Uterus (tissue), 3 donors: ENCODE measurements at regions not wholly inside any gene's neighbourhood (a gene's known extent, or its start where the extent isn't known, plus 50 kb on each side); places are given as distances from the start of the nearest gene placed in this dataset.
"Not testable (repeated sequence)": the region's sequence is repeated elsewhere in the genome, so short reads cannot be mapped to it uniquely, and the experiment has no call there.

Source experiments
- DNase-seq, 2 donors: peaks; one replicate each; pipeline ENCODE4 v3.0.0-alpha.2; 2019 to 2020
- H3K27ac ChIP-seq, 2 donors: fragments of 200-600 bp; sonication (generic); 1 replicate in 1 of 2; 2 replicates in 1 of 2; pipeline ENCODE4 v1.5.1; 2016 to 2018
- H3K27me3 ChIP-seq, 2 donors: fragments of 200-600 bp; sonication (generic); one replicate each; pipeline ENCODE4 v1.5.1; 2018 to 2019; ENCODE audit warnings: control low read depth in 1 of 2
- H3K36me3 ChIP-seq, 2 donors: fragments of 200-600 bp; sonication (generic); one replicate each; pipeline ENCODE4 v1.5.1; 2019; ENCODE audit warnings: control low read depth in 1 of 2
- H3K4me1 ChIP-seq, 2 donors: fragments of 200-600 bp; sonication (generic); one replicate each; pipeline ENCODE4 v1.5.1; 2018 to 2019; ENCODE audit warnings: control low read depth in 1 of 2
- H3K4me3 ChIP-seq, 2 donors: fragments of 200-600 bp; sonication (generic); 1 replicate in 1 of 2; 2 replicates in 1 of 2; pipeline ENCODE4 v1.5.1; 2018 to 2019; ENCODE audit warnings: mild to moderate bottlenecking in 1 of 2
- H3K9me3 ChIP-seq, 2 donors: fragments of 200-600 bp; sonication (generic); one replicate each; pipeline ENCODE4 v1.5.1; 2019; ENCODE audit warnings: control low read depth in 1 of 2
- POLR2A ChIP-seq, 2 donors: fragments of 450-650 bp; IDR thresholded peaks; one replicate each; pipeline ENCODE4 v1.6.1; 2016; ENCODE audit warnings: antibody characterized with exemption in 2 of 2, mild to moderate bottlenecking in 1 of 2, moderate library complexity in 1 of 2
- intact Hi-C: fragments of 100-400 bp; cut with DNase I; formaldehyde crosslinking; loops from one replicate; pipeline ENCODE4 v1.15.1; 2023; ENCODE audit warnings: low total_unique reads
- TF ChIP-seq, protein P1 (sequence below), 4 experiments: fragments of 200-600 bp in 2 of 4; fragments of 450-650 bp in 2 of 4; sonication (generic) in 2 of 4; IDR thresholded peaks; one replicate each; pipeline ENCODE4 v1.5.1; 2016 to 2019; ENCODE audit warnings: antibody characterized with exemption in 4 of 4, mild to moderate bottlenecking in 2 of 4, moderate library complexity in 1 of 4
- donor health status: DM: yes; HTN: yes; CAD: no.

DNA sequence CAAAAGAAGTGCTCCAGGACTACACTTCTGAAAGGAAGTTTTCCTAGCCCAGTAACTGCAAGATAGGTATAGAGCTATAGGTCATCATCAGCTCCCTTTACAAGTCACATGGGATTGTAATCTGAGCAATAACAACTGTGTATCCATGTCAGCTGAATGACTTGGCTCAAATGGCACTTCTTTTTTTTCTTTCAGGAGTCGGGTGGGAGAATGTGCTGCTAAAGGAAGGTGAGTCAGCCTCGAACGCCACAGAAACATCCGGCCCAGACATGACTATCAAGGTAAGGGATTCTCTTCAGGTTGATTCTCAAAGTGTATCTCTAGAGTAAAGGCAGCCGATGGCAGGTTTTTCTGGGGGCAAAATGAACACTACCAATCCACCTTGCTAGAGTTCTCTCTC, 192.2 kb downstream of the C9orf152 start:
- Histone ChIP-seq H3K9me3 (no peaks in the 10 kb centered on the region), H3K27ac (peak overlapping the region in 1 of 2 donors; percentile 30), H3K27me3 (no peaks in the 10 kb centered on the region), H3K36me3 (no peaks in the 10 kb centered on the region), H3K4me3 (no peak overlapping the region), H3K4me1 (no peaks in the 10 kb centered on the region)
- intact Hi-C loops = no loop called here
- DNase-seq = no peak
- TF ChIP-seq, protein P1, sequence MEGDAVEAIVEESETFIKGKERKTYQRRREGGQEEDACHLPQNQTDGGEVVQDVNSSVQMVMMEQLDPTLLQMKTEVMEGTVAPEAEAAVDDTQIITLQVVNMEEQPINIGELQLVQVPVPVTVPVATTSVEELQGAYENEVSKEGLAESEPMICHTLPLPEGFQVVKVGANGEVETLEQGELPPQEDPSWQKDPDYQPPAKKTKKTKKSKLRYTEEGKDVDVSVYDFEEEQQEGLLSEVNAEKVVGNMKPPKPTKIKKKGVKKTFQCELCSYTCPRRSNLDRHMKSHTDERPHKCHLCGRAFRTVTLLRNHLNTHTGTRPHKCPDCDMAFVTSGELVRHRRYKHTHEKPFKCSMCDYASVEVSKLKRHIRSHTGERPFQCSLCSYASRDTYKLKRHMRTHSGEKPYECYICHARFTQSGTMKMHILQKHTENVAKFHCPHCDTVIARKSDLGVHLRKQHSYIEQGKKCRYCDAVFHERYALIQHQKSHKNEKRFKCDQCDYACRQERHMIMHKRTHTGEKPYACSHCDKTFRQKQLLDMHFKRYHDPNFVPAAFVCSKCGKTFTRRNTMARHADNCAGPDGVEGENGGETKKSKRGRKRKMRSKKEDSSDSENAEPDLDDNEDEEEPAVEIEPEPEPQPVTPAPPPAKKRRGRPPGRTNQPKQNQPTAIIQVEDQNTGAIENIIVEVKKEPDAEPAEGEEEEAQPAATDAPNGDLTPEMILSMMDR (IDR thresholded peaks at IDR 0.05) = no peak
- no peak for TF ChIP-seq POLR2A (IDR thresholded peaks at IDR 0.05)

DNA sequence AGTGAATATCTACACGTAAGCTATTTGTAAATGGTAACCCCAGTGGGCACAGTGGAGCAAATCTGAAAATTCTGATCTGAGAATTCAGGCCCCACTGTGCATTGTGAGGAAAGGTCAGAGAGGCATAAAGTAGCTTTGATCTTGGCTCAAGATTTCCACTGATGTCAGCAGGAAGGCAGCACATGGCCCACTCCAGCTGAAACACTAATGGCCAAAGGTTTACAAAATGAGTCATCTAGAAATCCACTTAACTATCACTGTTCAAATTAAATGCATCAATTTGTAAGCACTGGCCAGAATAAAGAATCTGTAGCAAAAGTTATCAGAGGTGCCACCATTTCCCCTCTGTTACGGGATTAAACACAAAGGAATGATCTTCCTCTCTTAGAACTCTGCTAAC, 191.6 kb downstream of the C9orf152 start:
- no peaks in the 10 kb centered on the region for H3K4me1 ChIP-seq
- no peak overlapping the region for H3K4me3 ChIP-seq
- H3K27me3 ChIP-seq = no peaks in the 10 kb centered on the region
- no peak for TF ChIP-seq POLR2A (IDR thresholded peaks at IDR 0.05)
- TF ChIP-seq, protein P1 (IDR thresholded peaks at IDR 0.05) = no peak
- peak overlapping the region in 1 of 2 donors; percentile 30 for H3K27ac ChIP-seq
- H3K36me3 ChIP-seq = no peaks in the 10 kb centered on the region
- intact Hi-C loops = no loop called here
- no peak for DNase-seq
- no peaks in the 10 kb centered on the region for H3K9me3 ChIP-seq

DNA sequence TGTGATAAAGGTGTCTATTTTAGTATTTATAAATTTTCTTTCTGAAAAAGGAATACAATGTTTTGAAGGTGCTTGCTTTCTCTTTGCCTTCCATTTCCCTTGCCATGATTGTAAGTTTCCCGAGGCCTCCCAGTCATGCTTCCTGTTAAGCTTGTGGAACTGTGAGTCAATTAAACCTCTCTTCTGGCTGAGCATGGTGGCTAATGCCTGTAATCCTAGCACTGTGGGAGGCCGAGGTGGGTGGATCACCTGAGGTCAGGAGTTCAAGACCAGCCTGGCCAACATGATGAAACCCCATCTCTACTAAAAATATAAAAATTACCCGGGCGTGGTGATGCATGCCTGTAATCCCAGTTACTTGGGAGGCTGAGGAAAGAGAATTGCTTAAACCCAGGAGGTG, 187.7 kb downstream of the C9orf152 start:
- H3K9me3 ChIP-seq, H3K4me1 ChIP-seq, H3K4me3 ChIP-seq, DNase-seq, H3K27me3 ChIP-seq, H3K27ac ChIP-seq, H3K36me3 ChIP-seq, intact Hi-C loops: not testable (repeated sequence)

DNA sequence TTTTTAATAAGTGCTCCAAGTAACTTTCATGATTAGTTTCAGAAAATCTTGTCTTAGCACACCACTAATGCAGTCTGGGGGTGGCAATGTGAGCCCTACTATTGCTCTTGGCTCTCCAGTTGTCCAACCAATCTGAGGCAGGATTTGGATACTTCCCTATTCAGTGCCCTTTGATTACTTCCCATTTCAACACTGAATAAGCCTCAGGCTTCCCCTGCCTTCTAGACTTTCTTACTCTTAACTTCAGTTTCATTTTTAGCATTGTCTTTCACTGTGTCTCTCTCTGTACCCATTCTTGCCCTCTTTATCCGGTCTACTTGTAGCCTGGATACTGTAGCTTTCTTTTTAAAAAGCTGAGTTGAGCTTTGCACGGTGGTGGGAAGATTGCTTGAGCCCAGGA, 186.1 kb downstream of the C9orf152 start:
- H3K4me1 ChIP-seq = no peaks in the 10 kb centered on the region
- no peak overlapping the region for H3K4me3 ChIP-seq
- intact Hi-C loops = no loop called here
- no peak for DNase-seq
- H3K9me3 ChIP-seq = no peaks in the 10 kb centered on the region
- H3K27me3 ChIP-seq = no peaks in the 10 kb centered on the region
- TF ChIP-seq, protein P1 (IDR thresholded peaks at IDR 0.05) = no peak
- TF ChIP-seq POLR2A (IDR thresholded peaks at IDR 0.05) = no peak
- H3K27ac ChIP-seq = no peak overlapping the region
- H3K36me3 ChIP-seq = no peaks in the 10 kb centered on the region

DNA sequence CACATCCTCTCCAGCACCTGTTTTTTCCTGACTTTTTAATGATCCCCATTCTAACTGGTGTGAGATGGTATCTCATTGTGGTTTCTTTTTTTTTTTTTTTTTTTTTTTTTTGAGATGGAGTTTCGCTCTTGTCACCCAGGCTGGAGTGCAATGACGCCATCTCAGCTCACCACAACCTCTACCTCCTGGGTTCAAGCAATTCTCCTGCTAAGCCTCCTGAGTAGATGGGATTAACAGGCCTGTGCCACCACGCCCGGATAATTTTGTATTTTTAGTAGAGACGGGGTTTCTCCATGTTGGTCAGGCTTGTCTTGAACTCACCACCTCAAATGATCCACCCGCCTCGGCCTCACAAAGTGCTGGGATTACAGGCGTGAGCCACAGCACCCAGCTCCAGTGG, 184.7 kb downstream of the C9orf152 start:
- H3K27me3 ChIP-seq, H3K9me3 ChIP-seq, H3K27ac ChIP-seq, H3K4me3 ChIP-seq, DNase-seq, intact Hi-C loops, H3K4me1 ChIP-seq, H3K36me3 ChIP-seq: not testable (repeated sequence)

DNA sequence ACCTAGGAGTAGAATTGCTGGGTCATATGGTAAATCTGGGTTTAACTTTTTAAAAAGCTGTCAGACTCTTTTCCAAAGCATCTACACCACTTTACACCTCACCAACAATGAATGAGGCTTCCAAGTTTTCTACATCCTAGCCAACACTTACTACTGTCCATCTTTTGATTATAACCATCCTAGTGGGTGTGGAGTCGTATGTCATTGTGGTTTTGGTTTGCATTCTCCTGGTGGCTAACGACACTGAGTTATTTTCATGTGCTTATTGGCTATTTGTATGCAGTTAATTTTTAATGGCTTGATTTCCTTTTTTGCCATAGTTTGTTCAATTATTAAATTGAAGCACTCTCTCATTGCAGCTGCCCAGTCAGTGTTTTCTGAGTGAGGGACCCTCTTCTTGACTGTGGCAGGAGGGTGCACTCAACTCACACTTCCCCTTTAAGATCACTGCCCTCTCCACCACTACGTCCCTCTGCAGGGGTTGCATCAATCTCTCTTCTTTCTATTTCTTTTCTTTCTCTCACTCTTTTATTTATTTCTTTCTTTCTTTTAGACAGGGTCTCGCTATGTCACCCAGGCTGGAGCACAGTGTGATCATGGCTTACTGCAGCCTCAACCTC, 182.3 kb downstream of the C9orf152 start:
- H3K9me3 ChIP-seq = no peaks in the 10 kb centered on the region
- intact Hi-C loops = no loop called here
- H3K36me3 ChIP-seq = no peaks in the 10 kb centered on the region
- no peak for DNase-seq
- H3K4me1 ChIP-seq = no peaks in the 10 kb centered on the region
- H3K27me3 ChIP-seq = no peaks in the 10 kb centered on the region
- TF ChIP-seq, protein P1 (IDR thresholded peaks at IDR 0.05) = no peak
- no peak for TF ChIP-seq POLR2A (IDR thresholded peaks at IDR 0.05)
- no peak overlapping the region for H3K27ac ChIP-seq
- no peak overlapping the region for H3K4me3 ChIP-seq
